WTC11 (cell line): ENCODE measurements at regions not wholly inside any gene's neighbourhood (a gene's known extent, or its start where the extent isn't known, plus 50 kb on each side); places are given as distances from the start of the nearest gene placed in this dataset.

Source experiments
- ATAC-seq: fragments of 200-7000 bp; cut with Tn5 transposase; 2 replicates; pipeline ENCODE4 v1.10.0; 2021; ENCODE audit warnings: mild to moderate bottlenecking, moderate library complexity
- CTCF ChIA-PET: fragments of 300-600 bp; sonication (Branson Sonifier 250); formaldehyde crosslinking; loops from one replicate; lab custom pipeline; 2021; ENCODE audit warnings: antibody characterized with exemption; lab: Charles Lee
- POLR2A ChIA-PET: fragments of 350-600 bp; sonication (Branson Sonifier 250); formaldehyde crosslinking; loops from one replicate; lab custom pipeline; 2021; ENCODE audit warnings: antibody characterized with exemption; lab: Charles Lee
- DNase-seq: peaks from one replicate; pipeline ENCODE4 v3.0.0; 2021; ENCODE audit warnings: low spot score
- H3K27ac Mint-ChIP-seq: 2 replicates; pipeline ENCODE4 v1.8.0; 2021; ENCODE audit warnings: mixed read lengths
- H3K27me3 Mint-ChIP-seq: 2 replicates; pipeline ENCODE4 v1.8.0; 2021; ENCODE audit warnings: low read depth, mild to moderate bottlenecking, moderate library complexity, mixed read lengths
- H3K36me3 Mint-ChIP-seq: 2 replicates; pipeline ENCODE4 v1.8.0; 2021; ENCODE audit warnings: mixed read lengths
- H3K4me1 Mint-ChIP-seq: 2 replicates; pipeline ENCODE4 v1.8.0; 2022; ENCODE audit warnings: mixed read lengths
- H3K4me3 Mint-ChIP-seq: 2 replicates; pipeline ENCODE4 v1.8.0; 2021; ENCODE audit warnings: mild to moderate bottlenecking, moderate library complexity, mixed read lengths
- H3K9me3 Mint-ChIP-seq: 2 replicates; pipeline ENCODE4 v1.8.0; 2021; ENCODE audit warnings: mixed read lengths
- AR ChIP-seq: fragments of 250-450 bp; sonication (Bioruptor Pico); IDR thresholded peaks from 2 replicates; pipeline ENCODE4 v1.9.0; 2021; ENCODE audit warnings: mild to moderate bottlenecking
- ATF6 ChIP-seq: sonication (generic); formaldehyde crosslinking; IDR thresholded peaks from 2 replicates; pipeline ENCODE4 v1.8.1; 2023; ENCODE audit warnings: mild to moderate bottlenecking, missing genetic modification reagents
- CDX4 ChIP-seq: fragments of 250-450 bp; sonication (Bioruptor Pico); IDR thresholded peaks from 2 replicates; pipeline ENCODE4 v1.9.0; 2021; ENCODE audit warnings: moderate library complexity, mild to moderate bottlenecking, inconsistent platforms, borderline replicate concordance
- CTCF ChIP-seq: fragments of 200-600 bp; IDR thresholded peaks from 2 replicates; pipeline ENCODE4 v1.8.0; 2022; ENCODE audit warnings: antibody characterized with exemption
- ETV6 ChIP-seq: sonication (generic); formaldehyde crosslinking; IDR thresholded peaks from 2 replicates; pipeline ENCODE4 v1.8.1; 2022; ENCODE audit warnings: mild to moderate bottlenecking, missing genetic modification reagents
- MAX ChIP-seq: sonication (generic); formaldehyde crosslinking; IDR thresholded peaks from 2 replicates; pipeline ENCODE4 v1.8.0; 2022; ENCODE audit warnings: mild to moderate bottlenecking, missing genetic modification reagents
- MXD4 ChIP-seq: fragments of 250-450 bp; sonication (Bioruptor Pico); IDR thresholded peaks from 2 replicates; pipeline ENCODE4 v1.8.0; 2021; ENCODE audit warnings: mild to moderate bottlenecking, moderate library complexity, borderline replicate concordance
- NFYB ChIP-seq: sonication (generic); formaldehyde crosslinking; conservative IDR thresholded peaks from 2 replicates; pipeline ENCODE4 v1.8.0; 2022; ENCODE audit warnings: low read depth, missing genetic modification reagents
- PRRX2 ChIP-seq: fragments of 250-450 bp; sonication (Bioruptor Pico); IDR thresholded peaks from 2 replicates; pipeline ENCODE4 v1.8.0; 2021; ENCODE audit warnings: mild to moderate bottlenecking
- TEAD4 ChIP-seq: sonication (generic); formaldehyde crosslinking; IDR thresholded peaks from 2 replicates; pipeline ENCODE4 v1.8.0; 2022; ENCODE audit warnings: mild to moderate bottlenecking, missing genetic modification reagents
- USF1 ChIP-seq: sonication (generic); formaldehyde crosslinking; IDR thresholded peaks from 2 replicates; pipeline ENCODE4 v1.8.0; 2022; ENCODE audit warnings: mild to moderate bottlenecking, missing genetic modification reagents
- ZNF219 ChIP-seq: sonication (generic); formaldehyde crosslinking; IDR thresholded peaks from 2 replicates; pipeline ENCODE4 v1.8.0; 2023; ENCODE audit warnings: missing genetic modification reagents, mild to moderate bottlenecking, borderline replicate concordance
- ZNF232 ChIP-seq: sonication (generic); formaldehyde crosslinking; IDR thresholded peaks from 2 replicates; pipeline ENCODE4 v1.8.0; 2022; ENCODE audit warnings: mild to moderate bottlenecking, missing genetic modification reagents
- ZNF281 ChIP-seq: sonication (generic); formaldehyde crosslinking; IDR thresholded peaks from 2 replicates; pipeline ENCODE4 v1.8.0; 2023; ENCODE audit warnings: mild to moderate bottlenecking, missing genetic modification reagents
- ZNF396 ChIP-seq: fragments of 250-450 bp; sonication (Bioruptor Pico); IDR thresholded peaks from 2 replicates; pipeline ENCODE4 v1.8.0; 2021; ENCODE audit warnings: mild to moderate bottlenecking, moderate library complexity, borderline replicate concordance
- ZNF423 ChIP-seq: fragments of 250-450 bp; sonication (Bioruptor Pico); IDR thresholded peaks from 2 replicates; pipeline ENCODE4 v2.1.2; 2022; ENCODE audit warnings: mild to moderate bottlenecking, moderate library complexity

- Mint-ChIP-seq H3K4me1 (no peaks in the 10 kb centered on the region), H3K4me3 (no peak overlapping the region), H3K27me3 (no peaks in the 10 kb centered on the region), H3K27ac (no peak overlapping the region), H3K9me3 (peaks cover 5% of the 10 kb centered on the region), H3K36me3 (no peaks in the 10 kb centered on the region)
- ATAC-seq (peak; percentile 85), DNase-seq (peak; percentile 28)
- ChIA-PET POLR2A (interaction anchor here (0.6 kb wide), 1 partner anchor 296 kb away, joined by 4 read pairs; no protein-coding TSS in a partner anchor), CTCF (no interaction called here)
- TF ChIP-seq NFYB (CRISPR knock-in tag): no peak
- TF ChIP-seq MAX: no peak
- TF ChIP-seq ZNF423 (CRISPR knock-in tag): no peak
Observed at GRCh38 chr18:53625997-53626599, 598.4 kb downstream of the MBD2 start.

- Mint-ChIP-seq H3K9me3 (no peaks in the 10 kb centered on the region), H3K36me3 (no peaks in the 10 kb centered on the region), H3K4me1 (no peaks in the 10 kb centered on the region)
- POLR2A ChIA-PET: no interaction called here
- no peak for ATAC-seq
- CTCF ChIA-PET: interaction anchor here (0.6 kb wide), 1 partner anchor 152 kb away, joined by 3 read pairs; no protein-coding TSS in a partner anchor
- TF ChIP-seq CTCF (no peak), ATF6 (no peak), USF1 (CRISPR knock-in tag) (no peak)
- TF ChIP-seq, all 79 proteins: peak for 0
- DNase-seq: no peak
- H3K27ac Mint-ChIP-seq: no peak overlapping the region
- no peak overlapping the region for H3K4me3 Mint-ChIP-seq
- H3K27me3 Mint-ChIP-seq: no peaks in the 10 kb centered on the region
Observed at GRCh38 chr18:53610957-53611356, 613.5 kb downstream of the MBD2 start.

GRCh38 chr18:53606792-53607191 is 617.7 kb downstream of the MBD2 start:
- CTCF ChIA-PET: no interaction called here
- no peak for TF ChIP-seq MXD4 (CRISPR knock-in tag)
- no peak for TF ChIP-seq ZNF219 (CRISPR knock-in tag)
- TF ChIP-seq TEAD4: no peak
- TF ChIP-seq ZNF232 (CRISPR knock-in tag): no peak
- TF ChIP-seq AR (CRISPR knock-in tag): no peak
- TF ChIP-seq ZNF396 (CRISPR knock-in tag): no peak
- no peak for TF ChIP-seq CDX4 (CRISPR knock-in tag)
- TF ChIP-seq ZNF281: no peak
- TF ChIP-seq PRRX2: no peak
- TF ChIP-seq ETV6 (CRISPR knock-in tag): no peak
- no peak for DNase-seq
- POLR2A ChIA-PET: no interaction called here
- no peak overlapping the region for H3K27ac Mint-ChIP-seq
- H3K36me3 Mint-ChIP-seq: no peaks in the 10 kb centered on the region
- H3K4me3 Mint-ChIP-seq: no peak overlapping the region
- H3K27me3 Mint-ChIP-seq: no peaks in the 10 kb centered on the region
- H3K9me3 Mint-ChIP-seq: no peaks in the 10 kb centered on the region
- ATAC-seq: no peak
- no peaks in the 10 kb centered on the region; the same call in 1 of the 2 replicates for H3K4me1 Mint-ChIP-seq
